Activated naive CD4-positive, alpha-beta T cell treated with Interleukin-2 at 50 U/mL for 16 hours (primary cell): ENCODE measurements at regions not wholly inside any gene's neighbourhood (a gene's known extent, or its start where the extent isn't known, plus 50 kb on each side); places are given as distances from the start of the nearest gene placed in this dataset.

ENCODE experiments used
- DNase-seq: peaks from one replicate; pipeline ENCODE4 v3.0.0-alpha.2; 2020

DNA sequence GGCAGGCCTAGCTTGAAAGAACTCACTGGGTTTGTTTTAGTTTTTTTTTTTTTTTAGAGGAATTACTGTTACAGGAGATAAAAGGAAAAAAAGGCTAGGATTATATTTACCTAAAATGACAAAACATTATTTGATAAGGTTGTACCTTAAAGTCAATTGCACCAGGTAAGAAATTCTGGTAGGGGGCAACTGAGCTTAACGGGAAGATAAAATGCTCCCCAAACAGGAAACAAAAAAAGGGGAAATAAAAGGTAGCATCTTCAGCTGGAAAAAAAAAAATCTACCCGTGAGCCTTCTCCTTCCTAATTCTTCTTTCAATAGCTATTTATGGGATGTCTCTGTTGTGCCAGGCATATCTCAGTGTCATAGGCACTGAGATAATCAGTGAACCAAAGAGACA is 164.5 kb downstream of the PIK3R1 start:
- no peak for DNase-seq

DNA sequence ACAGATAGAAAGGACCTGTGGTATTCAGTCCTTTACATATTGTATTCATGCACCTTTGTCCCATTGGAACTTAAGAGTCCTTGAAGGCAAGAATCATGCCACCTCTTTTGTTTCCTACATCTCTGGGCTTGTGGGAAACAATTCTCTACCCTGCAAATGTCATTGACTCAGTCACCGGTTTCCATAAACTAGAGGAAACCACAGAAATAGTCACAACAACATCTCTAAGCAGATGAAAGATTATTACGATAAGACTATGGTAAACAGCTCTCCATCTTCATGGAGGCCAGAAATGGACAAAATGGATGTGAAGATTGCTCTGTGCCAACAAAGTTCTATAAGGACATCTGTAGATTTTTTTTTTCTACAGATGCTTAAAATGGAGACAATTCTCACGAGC is 165.5 kb downstream of the PIK3R1 start:
- no peak for DNase-seq

DNA sequence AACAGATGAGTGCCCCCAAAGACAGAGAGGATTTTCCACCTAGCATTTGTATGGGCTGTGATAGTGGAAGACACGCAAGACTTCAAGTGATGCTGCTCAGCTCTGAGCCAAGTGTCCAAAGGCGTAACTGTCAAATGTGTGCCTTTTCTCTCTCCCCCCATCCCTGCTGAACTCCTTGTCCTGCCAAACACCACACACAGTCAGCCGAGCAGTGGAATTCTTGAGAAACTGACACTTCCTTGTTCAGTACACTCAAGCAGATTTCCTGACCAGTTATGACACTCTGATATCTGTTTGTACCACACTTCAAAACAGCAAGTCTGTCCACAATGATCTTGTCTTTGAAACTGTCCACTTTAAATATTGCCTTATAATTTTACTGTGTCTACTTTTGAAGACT is 166.4 kb downstream of the PIK3R1 start:
- DNase-seq: no peak

DNA sequence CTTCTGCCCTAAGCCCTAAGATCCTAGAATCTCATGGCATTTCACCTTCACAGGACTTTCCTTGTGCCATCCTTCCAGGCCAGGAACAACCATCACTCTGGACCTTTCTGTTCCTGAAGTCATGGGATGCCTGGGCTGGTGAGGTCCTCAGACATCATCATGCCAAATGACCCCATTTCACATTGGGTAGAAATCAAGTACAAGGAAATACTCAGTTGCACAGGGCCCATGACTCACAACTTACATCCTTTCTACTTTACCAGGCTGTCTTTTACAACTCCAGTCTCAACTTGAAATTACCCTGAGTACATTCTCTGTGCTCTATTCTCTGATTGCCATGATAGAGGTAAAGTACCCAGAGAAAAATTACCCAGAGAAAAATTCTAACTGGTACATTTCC is 167.1 kb downstream of the PIK3R1 start:
- DNase-seq: no peak

DNA sequence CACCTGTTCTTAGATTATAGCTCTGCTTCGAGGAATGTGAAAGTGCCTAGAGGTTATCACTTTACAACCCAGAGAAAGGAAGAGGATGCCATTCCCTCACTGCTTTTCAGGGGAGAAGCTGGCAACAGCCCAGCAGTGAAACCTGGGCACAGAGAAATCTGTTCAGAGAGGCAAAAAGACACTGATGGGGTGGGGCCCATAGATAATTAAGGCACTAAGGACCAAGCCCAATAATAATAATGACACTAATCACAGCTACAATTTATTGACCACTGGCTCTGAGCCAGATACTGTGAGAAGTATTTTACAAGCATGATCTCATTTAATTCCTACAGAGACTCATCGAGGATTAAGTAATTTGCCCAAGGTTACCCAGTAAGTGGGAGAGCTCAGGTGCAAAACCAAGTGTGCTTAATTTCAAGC is 168.3 kb downstream of the PIK3R1 start:
- no peak for DNase-seq

DNA sequence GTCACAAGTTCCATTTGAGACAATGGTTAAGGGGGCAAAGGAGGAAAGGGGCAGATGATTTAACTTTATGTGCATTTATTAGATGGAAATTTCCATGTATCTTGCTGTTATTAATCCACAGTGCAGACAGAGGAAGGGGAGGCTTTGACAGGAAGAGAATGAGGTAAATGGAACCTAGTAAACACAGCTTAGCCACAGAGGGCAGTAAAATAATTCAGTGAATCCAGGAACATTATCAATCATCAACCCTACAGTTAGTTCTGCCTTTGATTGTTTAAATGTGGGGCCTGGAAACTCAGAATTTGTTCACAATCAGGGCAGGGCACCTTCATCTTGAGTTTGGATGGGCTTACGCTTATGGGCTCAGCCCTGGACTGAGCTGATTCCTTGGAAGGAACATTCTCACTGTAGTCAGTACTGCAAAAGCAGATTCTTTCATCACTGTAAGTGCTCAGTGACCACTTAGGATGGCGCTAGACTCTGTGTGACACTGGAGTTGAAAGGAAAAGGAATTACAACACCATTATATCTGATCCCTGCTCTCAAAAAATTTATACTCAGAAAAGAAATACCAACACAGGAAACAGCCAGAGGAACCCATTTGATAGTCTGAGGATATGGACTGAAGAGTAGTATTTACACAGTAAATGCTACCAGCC is 169.5 kb downstream of the PIK3R1 start:
- no peak for DNase-seq

DNA sequence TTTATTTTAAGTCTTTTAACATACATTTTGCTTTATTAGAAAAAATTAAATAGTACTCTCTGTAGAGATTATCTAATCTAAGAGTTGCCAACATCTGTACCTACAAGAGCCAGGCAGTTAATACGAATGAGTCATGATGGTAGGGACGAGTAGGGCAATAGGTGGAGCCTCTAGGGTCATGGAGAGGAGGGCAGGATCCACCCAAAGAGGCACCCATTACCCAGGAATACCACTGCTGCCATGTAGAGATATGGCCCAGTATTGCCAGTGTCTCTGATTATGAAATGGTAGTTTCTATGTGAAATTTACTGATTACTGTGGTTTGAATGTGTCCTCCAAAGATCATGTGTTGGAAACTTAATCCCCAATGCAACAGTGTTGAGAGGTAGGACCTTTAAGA is 170.4 kb downstream of the PIK3R1 start:
- DNase-seq: no peak

DNA sequence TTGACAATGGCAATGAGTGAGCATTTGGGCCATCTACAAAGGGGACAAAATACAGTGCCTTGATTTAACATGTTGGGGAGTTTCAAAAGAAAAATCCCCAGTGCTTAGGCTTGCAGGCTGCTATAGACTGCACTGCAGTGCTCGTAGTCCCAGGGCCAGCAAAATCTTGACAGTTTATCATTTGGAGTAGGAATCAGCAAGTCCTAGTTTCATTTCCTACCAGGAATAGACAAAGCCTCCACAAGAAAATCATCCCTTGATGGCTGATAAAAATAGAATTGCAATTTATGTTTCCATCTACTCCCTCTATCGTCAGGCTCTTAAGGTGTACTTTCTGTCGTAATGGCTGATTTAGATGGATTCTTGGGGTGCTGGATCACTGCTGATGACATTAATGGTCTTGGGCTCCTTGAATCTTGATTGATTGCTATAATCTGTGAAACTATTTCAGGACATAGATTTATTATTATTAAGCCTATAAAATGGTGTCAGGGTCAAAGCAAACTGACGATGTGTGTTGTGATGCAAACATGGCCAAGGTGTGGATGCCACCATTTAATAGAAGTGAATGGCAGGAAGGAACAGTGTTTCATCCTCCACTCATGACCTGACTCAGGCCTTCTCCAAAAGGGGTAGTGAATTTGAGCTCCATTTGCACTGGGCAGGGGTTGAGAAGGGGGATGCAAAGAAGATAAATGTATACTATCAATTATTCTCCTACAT is 171.7 kb downstream of the PIK3R1 start:
- DNase-seq: no peak

DNA sequence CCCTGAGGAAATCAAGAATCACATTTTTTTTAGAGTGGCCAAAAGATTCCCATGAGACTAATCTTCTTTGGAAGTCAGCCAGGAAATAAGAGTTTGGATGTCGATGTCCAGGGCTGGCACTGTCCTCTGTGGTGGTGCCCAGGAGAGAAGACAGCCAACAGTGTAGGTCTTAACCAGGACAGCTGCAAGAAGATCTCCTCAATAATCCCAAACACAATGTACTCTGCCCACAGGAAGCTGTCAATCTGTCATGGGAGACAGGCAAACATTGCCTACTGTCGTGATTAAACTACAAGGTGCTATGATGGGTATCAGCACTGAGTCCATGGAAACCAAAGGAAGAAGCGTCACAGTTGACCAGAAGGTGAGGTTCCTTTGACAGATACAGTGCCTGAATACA is 174.1 kb downstream of the PIK3R1 start:
- no peak for DNase-seq

DNA sequence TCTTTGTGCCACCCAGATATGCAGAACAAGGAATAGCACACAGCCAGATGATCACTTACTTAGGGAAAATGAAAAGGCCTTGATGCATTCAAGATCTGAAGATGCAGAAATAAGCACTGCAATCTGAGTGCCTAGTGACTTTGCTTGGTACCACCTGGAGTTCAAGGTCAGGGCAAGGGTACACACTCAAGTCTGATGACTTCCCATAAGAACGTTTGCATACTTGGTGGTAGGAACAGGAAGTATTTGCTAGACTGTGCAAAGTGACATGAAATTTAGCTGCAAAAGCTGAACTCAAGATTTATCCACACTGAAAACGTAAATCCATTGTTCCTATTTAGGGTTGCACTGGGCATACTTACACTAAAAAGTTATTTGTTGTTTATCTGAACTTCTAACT is 177.1 kb downstream of the PIK3R1 start:
- no peak for DNase-seq

DNA sequence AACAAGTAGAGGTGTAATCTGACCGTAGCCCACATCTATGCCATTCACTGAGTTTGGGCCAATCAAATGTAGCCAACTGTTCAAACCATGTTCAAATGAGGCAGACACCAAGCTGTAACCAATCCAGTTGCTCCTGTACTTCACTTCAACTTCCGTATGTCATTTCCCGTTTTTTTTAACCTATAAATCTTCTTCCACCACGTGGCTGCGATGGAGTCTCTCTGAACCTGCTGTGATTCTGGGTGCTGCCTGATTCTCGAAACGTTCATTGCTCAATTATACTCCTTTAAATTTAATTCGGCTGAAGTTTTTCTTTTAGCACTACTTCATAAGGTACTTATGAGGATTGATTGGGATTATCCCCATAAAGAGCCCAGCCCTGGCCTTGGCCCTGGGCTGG is 179.7 kb downstream of the PIK3R1 start:
- no peak for DNase-seq

DNA sequence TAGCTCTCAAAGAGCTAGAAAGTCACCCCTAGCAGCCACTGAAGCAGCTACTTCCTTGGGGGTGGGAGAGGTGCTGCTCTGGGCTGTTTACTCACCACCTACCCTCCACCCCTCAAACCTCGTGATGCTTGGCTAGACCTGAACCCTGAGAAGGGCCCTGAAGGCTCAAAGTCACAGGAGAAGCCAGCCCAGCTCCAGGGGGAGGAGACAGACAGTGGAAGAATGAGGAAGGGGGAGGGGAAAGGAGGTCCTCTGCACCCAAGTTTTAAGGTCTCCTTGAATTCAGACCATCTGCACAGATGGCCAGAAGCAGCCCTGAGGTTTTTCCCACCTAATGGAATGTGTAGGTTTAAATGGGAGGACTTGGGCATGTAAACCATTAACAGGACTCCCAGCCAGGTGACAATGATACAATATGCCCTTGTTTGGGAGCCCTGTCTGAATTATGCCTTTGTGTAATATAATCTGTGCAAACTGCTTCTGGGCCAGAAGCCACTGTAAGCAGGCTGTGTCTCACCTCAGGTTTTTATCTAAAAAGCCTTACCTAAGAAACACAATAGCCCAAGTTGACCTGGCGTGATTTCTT is 180.5 kb downstream of the PIK3R1 start:
- DNase-seq: no peak

DNA sequence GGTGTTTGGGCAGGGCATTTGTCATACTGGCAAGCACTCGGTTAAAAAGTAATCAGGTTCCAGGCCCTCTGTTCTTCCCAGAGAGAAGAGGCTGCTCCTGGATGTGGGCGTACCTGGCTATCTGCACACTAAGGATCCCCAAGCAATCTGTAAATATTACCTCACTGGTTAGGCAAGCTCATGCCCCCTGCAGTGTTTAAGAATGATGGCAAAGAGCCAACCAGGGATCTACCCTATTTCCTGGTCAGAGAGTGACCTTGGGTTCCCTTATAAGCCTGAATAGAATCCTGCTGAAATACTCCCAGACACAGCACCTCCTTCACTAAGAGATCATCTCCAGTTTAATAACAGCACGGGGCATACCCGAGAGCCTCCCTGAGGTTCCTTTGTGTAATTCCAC is 181.2 kb downstream of the PIK3R1 start:
- no peak for DNase-seq

DNA sequence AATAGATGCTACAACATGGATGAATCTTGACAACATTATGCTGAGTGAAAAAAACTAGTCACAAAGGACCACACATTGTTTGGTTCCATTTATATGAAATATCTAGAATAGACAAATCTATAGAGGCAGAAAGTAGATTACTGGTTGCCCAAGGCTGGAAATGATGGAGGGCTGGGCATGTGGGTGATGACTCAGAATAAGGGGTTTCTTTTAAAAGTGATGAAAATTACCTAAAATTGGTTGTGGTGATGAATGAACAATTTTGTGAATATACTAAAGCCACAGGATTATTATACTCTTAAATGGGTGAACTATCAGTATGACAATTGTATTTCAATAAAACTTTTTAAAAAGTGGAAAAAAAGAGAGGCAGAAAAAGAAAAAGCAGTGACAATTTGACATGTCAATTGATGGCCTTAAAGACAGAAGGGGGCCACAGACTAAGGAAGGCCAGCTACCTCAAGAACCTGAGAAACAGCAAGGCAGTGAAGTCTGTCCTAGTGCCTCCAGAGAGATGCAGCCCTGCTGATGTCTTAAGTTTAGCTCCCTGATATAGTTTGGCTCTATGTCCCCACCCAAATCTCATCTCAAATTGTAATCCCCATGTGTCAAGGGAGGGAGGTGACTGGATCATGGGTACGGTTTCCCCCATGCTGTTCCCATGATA is 182.7 kb downstream of the PIK3R1 start:
- no peak for DNase-seq

DNA sequence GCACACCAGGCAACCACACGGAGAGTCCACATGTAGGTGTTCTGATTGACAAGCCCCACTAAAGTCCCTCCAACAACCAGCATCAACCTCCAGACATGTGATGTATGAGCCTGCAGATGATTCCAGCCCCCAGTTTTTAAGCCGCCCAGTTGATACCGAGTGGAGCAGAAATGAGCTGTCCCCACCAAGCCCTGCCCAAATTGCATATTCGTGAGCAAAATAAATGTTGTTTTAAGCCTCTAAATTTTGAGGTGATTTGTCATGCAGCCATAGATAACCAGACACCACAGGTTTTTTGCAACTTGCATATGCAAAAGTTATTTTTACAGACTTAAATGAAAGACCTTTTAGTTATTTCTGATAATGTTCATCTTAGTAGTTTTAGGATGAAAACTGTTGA is 187.7 kb downstream of the PIK3R1 start:
- DNase-seq: no peak

DNA sequence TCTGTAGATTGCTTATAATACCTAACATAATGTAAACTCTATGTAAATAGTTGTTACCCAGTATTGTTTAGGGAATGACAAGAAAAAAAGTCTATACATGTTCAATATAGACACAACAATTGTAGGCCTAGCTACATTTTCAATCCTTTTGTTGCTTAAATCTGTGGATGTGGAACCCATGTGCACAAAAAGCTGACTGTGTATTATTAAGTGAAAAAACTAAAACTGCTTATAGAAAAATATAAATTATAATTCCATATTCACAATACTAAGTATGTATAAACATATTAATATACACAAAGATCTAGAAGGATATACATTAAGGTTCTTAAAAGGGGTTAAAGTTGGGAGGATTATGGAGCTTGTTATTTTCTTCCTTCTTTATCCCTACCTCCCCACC is 188.7 kb downstream of the PIK3R1 start:
- no peak for DNase-seq

DNA sequence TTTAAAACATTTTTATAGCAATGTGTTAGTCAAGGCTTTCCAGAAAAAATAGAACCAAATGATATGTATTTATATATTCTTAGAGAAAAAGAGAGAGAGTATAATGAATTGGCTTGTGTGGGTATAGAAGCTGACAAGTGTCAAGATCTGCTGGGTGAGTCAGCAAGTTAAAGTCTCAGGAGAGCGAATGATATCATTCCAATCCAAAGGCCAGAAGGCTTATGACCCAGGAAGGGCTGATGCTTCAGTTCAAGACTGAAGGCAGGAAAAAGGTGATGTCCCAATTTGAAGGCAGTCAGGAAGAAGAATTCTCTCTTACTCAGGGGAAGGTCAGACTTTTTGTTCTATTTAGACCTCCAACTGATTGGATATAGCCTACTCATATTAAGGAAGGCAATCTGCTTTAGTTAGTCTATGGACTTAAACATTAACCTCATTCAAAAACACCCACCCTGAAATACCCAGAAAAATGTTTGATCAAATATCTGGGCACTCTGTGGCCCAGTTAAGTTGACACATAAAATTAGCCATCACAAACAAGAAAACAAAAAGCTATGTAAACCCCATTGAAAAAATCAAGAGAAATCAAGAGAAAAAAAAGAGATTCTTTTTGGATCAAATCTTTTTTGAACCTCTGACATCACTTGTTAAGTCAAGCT is 189.6 kb downstream of the PIK3R1 start:
- DNase-seq: no peak

DNA sequence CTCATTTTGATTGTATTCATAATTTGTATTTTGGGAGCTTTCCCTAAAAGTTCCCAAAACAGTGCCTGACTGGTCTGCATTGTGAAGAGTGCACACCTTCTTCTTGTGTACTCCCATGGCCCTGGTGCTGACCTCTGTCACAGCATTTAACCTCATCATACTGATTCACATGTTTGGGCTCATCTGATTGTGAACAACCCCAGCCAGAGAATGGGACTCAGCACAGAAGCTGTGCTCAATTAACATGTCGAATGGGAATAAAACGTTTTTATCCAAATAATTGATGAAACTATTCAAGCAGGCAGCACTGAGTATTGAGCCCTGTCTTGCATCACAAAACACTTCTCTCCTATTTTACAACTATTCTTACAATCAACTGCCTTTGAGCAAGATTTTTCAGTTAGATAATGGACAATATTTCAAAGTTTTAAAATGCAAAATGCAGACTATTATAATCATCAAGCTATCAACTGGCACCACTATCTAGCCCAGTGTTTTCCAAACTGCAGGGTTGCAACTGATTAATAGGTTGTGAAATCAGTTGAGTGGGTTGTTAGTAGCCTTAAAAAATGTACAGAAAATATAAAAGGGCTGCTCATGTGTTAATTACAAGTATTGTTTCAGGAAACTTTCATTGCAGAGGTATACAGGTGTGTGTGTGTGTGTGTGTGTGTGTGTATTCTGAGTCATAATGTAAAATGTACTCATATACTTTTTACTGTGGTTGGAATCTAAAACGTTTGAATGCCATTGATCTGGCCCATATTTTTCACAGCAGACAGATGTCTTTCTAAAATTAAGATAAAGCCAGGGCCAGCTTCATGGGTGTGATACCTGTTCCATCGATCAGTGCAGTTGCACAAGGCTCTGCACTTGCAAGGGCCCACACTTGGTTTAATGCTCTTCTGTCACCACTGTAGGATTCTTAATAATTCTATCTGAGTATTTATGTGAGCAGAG is 190.5 kb downstream of the PIK3R1 start:
- no peak for DNase-seq

DNA sequence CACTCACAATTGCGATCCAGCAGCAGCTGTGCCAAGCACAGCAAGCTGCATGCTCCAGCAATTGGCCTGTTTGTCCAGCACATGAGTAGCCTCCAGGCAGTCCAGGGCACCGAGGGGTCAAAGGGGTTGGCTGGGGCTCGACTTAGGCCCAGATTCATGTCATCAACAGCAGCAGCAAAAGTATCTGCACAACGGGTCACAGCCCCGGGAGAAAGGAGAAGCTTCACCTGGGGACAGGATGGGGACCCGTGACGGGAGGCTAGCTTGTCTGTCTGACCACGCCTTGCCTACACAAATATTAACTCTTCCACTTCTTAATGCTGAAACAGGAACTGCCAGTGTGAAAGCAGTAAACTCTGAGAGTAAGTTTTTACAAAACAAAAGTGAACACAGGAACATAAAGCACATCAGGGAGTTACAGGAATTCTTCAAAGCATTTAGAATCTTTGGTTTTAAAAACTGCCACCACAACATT is 191.2 kb downstream of the PIK3R1 start:
- no peak for DNase-seq

DNA sequence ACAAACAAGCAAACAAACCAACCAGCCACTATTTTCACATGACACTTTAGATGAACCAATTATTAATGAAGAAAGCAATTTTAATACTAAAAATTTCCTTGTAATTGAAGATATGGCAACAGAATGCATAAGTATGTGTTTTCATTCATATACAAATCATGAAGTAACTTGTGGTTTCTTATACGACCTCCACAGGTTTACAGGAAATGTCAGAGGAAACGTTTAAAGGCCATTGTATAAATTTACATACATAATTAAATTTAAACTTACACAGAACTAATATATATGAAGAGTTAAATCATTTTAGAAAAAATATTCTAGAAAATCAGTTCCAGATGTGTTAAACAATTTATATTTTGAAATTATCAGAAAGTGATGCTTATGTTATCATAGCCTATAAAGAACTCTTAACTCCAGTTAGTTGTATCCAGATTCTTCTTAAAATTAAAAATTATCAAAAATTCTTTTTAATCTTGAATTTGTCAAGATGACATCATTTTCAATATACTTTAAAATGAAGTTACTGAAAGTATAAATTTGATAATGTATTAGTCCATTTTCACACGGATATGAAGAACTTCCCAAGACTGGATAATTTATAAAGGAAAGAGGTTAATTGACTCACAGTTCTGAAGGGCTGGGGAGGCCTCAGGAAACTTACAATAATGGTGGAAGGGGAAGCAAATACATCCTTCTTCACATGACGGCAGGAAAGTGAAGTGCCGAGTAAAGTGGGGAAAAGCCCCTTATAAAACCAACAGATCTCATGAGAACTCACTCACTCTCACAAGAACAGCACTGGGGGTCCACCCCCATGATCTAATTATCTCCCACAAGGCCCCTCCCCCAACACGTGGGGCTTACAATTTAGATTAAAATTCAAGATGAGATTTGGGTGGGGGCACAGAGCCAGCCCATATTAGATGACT is 192.0 kb downstream of the PIK3R1 start:
- no peak for DNase-seq

DNA sequence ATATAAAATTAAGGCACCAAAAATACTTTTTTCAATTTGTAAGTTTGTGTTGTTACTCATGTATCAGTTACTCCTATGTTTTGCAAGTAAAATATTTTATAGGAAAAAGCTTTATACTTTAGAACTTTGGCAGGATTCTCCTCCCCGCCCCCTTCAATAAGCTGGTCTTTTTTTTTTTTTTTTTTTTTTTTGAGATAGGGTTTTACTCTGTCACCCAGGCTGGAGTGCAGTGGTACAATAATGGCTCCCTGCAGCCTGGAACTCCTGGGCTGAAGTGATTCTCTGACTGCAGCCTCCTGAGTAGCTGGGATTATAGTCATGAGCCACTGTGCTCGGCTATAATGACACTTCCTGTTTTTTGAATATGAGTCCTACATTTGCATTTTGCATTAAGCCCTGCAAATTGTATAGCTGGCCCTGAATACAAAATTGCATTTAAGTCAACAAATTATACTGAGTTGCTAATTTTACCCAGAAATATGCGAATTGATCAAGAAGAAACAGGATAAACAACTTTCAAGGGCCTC is 192.9 kb downstream of the PIK3R1 start:
- DNase-seq: no peak
